ENCODE measurements at regions not wholly inside any gene's neighbourhood (a gene's known extent, or its start where the extent isn't known, plus 50 kb on each side); places are given as distances from the start of the nearest gene placed in this dataset.

- TF ChIP-seq BACH2 (CRISPR knock-in tag; IDR thresholded peaks at IDR 0.05; ENCODE audit: borderline replicate concordance) (no peak), TSHZ2 (CRISPR knock-in tag; IDR thresholded peaks at IDR 0.05) (no peak), ZC3H10 (CRISPR knock-in tag; IDR thresholded peaks at IDR 0.05) (no peak), RARB (CRISPR knock-in tag; IDR thresholded peaks at IDR 0.05) (no peak), ZFP30 (CRISPR knock-in tag; IDR thresholded peaks at IDR 0.05) (no peak), CSRNP3 (CRISPR knock-in tag; IDR thresholded peaks at IDR 0.05) (no peak), TCF4 (CRISPR knock-in tag; IDR thresholded peaks at IDR 0.05; ENCODE audit: borderline replicate concordance) (no peak), ZFP3 (CRISPR knock-in tag; IDR thresholded peaks at IDR 0.05) (no peak), POU6F1 (CRISPR knock-in tag; IDR thresholded peaks at IDR 0.05; ENCODE audit: borderline replicate concordance, low read depth) (no peak), GLIS3 (CRISPR knock-in tag; IDR thresholded peaks at IDR 0.05) (no peak), ZNF70 (CRISPR knock-in tag; IDR thresholded peaks at IDR 0.05) (no peak), CSDC2 (CRISPR knock-in tag; IDR thresholded peaks at IDR 0.05) (no peak), TOX (CRISPR knock-in tag; IDR thresholded peaks at IDR 0.05; ENCODE audit: borderline replicate concordance) (no peak), ESRRG (CRISPR knock-in tag; IDR thresholded peaks at IDR 0.05) (no peak)
- ATAC-seq: no peak
These were observed 95.3 kb upstream of the SGK1 start for GRCh38 chr6:134413241-134413643.

GRCh38 chr6:134410541-134410940, 92.6 kb upstream of the SGK1 start:
- no peak for ATAC-seq
- TF ChIP-seq ISL1 (CRISPR knock-in tag; IDR thresholded peaks at IDR 0.05): peak; percentile 19; the same call in 1 of the 2 replicates
- TF ChIP-seq CSRNP3 (CRISPR knock-in tag; IDR thresholded peaks at IDR 0.05): no peak

- no peak for ATAC-seq
- TF ChIP-seq GLIS3 (CRISPR knock-in tag; IDR thresholded peaks at IDR 0.05) (no peak), TSHZ2 (CRISPR knock-in tag; IDR thresholded peaks at IDR 0.05) (no peak), CREB5 (CRISPR knock-in tag; IDR thresholded peaks at IDR 0.05; ENCODE audit: low read depth) (no peak), ZFP3 (CRISPR knock-in tag; IDR thresholded peaks at IDR 0.05) (no peak), ESRRG (CRISPR knock-in tag; IDR thresholded peaks at IDR 0.05) (no peak), ARNTL (CRISPR knock-in tag; IDR thresholded peaks at IDR 0.05; ENCODE audit: borderline replicate concordance, low read depth) (no peak), CSRNP3 (CRISPR knock-in tag; IDR thresholded peaks at IDR 0.05) (no peak), TOX (CRISPR knock-in tag; IDR thresholded peaks at IDR 0.05; ENCODE audit: borderline replicate concordance) (no peak), TCF4 (CRISPR knock-in tag; IDR thresholded peaks at IDR 0.05; ENCODE audit: borderline replicate concordance) (no peak), BACH2 (CRISPR knock-in tag; IDR thresholded peaks at IDR 0.05; ENCODE audit: borderline replicate concordance) (no peak)
These were observed 89.9 kb upstream of the SGK1 start for GRCh38 chr6:134407791-134408190.

Measured in SK-N-SH treated with all-trans-retinoic acid at 6 μM for 48 hours (cell line).